ENCODE measurements at regions not wholly inside any gene's neighbourhood (a gene's known extent, or its start where the extent isn't known, plus 50 kb on each side); places are given as distances from the start of the nearest gene placed in this dataset.

DNA sequence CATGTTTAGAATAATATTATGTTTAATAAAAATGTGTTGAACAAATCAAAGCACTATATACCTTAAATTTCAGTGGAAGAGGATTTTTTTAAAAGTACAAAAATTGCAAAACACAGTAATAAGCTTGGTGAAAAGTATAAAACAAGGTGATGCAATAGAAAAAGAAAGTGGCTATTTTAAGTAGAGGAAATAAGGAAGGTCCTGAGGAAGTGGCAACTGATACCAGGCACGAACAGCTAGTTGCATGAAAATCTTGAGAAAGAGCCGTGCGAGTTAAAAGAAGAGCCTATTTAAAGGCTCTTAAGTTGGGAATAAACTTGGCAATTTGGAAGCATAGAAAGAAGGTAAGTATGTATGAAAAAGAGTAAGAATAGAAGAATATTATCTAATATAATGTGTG is 1679.3 kb downstream of the LRRC4C start:
- TF ChIP-seq CTCF (IDR thresholded peaks at IDR 0.05; ENCODE audit: low read depth, low read length) (no peak), EZH2phosphoT487 (IDR thresholded peaks at IDR 0.05; ENCODE audit: low read depth) (no peak)
